ENCODE measurements at regions not wholly inside any gene's neighbourhood (a gene's known extent, or its start where the extent isn't known, plus 50 kb on each side); places are given as distances from the start of the nearest gene placed in this dataset.

DNA sequence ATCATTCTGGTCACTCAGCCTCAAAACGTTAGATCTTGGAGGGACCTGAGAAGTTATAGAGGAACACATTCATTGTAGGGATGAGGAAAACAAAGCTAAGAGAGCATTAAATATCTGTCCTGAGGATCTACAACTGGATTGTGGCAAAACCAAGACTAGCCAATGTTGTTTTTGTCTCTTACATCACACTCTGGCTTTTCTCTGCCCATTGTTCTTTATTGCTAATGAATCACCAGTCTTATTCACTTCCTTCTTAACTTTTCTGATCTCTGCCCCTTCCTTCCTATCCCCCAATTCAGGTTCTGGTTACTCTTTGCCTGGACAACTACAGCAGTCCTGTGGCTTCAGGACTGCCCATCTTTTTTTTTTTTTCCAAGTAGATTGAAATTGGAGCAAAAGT, 57.0 kb upstream of the PREP start:
- H3K27me3 Mint-ChIP-seq: no peaks in the 10 kb centered on the region

DNA sequence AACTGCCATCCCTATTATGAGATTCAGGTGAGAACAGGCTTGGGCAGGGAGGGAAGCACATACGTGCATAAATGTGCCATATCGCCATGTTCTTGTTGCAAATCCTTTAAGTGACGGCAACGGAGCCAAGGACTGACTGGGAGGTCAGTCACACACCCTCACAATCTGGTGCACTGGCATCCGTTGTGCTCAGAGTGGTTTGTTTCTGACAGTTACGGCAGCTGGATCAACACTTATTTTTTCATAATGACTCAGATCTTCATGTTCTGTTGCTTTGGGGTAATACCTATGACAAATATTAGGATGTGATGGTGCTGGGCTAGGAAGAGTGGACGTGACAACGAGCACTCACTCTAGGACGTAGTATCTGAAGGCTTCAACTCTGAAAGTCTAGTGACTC, 56.2 kb upstream of the PREP start:
- TF ChIP-seq, protein P1, sequence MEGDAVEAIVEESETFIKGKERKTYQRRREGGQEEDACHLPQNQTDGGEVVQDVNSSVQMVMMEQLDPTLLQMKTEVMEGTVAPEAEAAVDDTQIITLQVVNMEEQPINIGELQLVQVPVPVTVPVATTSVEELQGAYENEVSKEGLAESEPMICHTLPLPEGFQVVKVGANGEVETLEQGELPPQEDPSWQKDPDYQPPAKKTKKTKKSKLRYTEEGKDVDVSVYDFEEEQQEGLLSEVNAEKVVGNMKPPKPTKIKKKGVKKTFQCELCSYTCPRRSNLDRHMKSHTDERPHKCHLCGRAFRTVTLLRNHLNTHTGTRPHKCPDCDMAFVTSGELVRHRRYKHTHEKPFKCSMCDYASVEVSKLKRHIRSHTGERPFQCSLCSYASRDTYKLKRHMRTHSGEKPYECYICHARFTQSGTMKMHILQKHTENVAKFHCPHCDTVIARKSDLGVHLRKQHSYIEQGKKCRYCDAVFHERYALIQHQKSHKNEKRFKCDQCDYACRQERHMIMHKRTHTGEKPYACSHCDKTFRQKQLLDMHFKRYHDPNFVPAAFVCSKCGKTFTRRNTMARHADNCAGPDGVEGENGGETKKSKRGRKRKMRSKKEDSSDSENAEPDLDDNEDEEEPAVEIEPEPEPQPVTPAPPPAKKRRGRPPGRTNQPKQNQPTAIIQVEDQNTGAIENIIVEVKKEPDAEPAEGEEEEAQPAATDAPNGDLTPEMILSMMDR (IDR thresholded peaks at IDR 0.05; ENCODE audit: unreplicated experiment): no peak
- Mint-ChIP-seq H3K4me1 (ENCODE audit: low read depth) (no peaks in the 10 kb centered on the region), H3K27ac (no peak overlapping the region), H3K9me3 (ENCODE audit: low read depth) (peaks cover 6% of the 10 kb centered on the region), H3K36me3 (ENCODE audit: insufficient read depth) (no peaks in the 10 kb centered on the region), H3K27me3 (peaks cover 1% of the 10 kb centered on the region), H3K4me3 (ENCODE audit: low read depth) (no peak overlapping the region)
- no peak for DNase-seq (ENCODE audit: low spot score, unreplicated experiment)

More for the DNA sequence above, 57.0 kb upstream of the PREP start:
- TF ChIP-seq, protein P1 (IDR thresholded peaks at IDR 0.05; ENCODE audit: unreplicated experiment): no peak
- Mint-ChIP-seq H3K27ac (no peak overlapping the region), H3K4me1 (ENCODE audit: low read depth) (no peaks in the 10 kb centered on the region), H3K4me3 (ENCODE audit: low read depth) (no peak overlapping the region), H3K36me3 (ENCODE audit: insufficient read depth) (peaks cover under 1% of the 10 kb centered on the region), H3K9me3 (ENCODE audit: low read depth) (peaks cover 10% of the 10 kb centered on the region)
- DNase-seq (ENCODE audit: low spot score, unreplicated experiment): no peak

DNA sequence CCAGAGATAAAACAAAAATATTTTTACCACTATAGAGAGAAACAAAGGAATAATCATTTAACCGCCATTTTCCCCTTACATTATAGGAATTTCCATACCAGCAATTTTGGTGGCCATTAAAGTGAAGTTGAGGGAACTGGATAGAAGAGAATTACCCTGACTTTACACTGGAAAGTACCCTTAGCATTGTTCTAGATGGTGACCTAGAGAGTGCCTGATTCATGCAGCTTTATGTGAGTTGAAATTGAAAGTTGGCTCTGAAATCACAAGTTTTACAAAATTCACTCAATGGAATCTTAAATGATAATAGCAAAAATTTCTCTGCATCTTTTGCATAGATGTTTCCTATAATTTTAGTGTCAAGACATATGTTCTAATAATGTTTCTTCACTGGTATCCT, 55.7 kb upstream of the PREP start:
- TF ChIP-seq, protein P1 (IDR thresholded peaks at IDR 0.05; ENCODE audit: unreplicated experiment): no peak
- H3K27me3 Mint-ChIP-seq: peaks cover 3% of the 10 kb centered on the region
- peaks cover 6% of the 10 kb centered on the region for H3K9me3 Mint-ChIP-seq (ENCODE audit: low read depth)
- no peak overlapping the region for H3K4me3 Mint-ChIP-seq (ENCODE audit: low read depth)
- H3K27ac Mint-ChIP-seq: no peak overlapping the region
- H3K36me3 Mint-ChIP-seq (ENCODE audit: insufficient read depth): no peaks in the 10 kb centered on the region
- no peak for DNase-seq (ENCODE audit: low spot score, unreplicated experiment)
- no peaks in the 10 kb centered on the region for H3K4me1 Mint-ChIP-seq (ENCODE audit: low read depth)

DNA sequence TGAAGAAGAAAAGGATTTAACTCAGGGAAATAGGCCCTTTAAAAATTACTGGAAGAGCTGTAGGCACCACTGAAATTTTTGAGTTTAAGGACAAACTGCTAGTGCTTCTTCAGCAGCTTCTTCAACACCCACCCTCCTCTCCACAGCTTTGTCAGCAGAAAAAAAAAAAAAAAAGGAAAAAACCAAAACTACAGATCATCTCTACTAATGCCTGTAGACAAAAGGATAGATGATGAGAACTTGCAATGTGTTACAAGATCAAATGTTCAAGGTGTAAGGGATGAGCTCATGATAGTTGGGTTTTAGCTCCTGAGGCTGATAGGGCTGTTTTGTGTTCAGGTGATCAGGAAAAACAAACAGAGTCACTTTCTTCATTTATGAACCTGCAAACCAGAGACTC, 55.2 kb upstream of the PREP start:
- H3K9me3 Mint-ChIP-seq (ENCODE audit: low read depth): peaks cover 6% of the 10 kb centered on the region
- TF ChIP-seq, protein P1 (IDR thresholded peaks at IDR 0.05; ENCODE audit: unreplicated experiment): no peak
- no peaks in the 10 kb centered on the region for H3K36me3 Mint-ChIP-seq (ENCODE audit: insufficient read depth)
- peaks cover 3% of the 10 kb centered on the region for H3K27me3 Mint-ChIP-seq
- H3K4me1 Mint-ChIP-seq (ENCODE audit: low read depth): no peaks in the 10 kb centered on the region
- no peak for DNase-seq (ENCODE audit: low spot score, unreplicated experiment)
- H3K4me3 Mint-ChIP-seq (ENCODE audit: low read depth): no peak overlapping the region
- no peak overlapping the region for H3K27ac Mint-ChIP-seq

DNA sequence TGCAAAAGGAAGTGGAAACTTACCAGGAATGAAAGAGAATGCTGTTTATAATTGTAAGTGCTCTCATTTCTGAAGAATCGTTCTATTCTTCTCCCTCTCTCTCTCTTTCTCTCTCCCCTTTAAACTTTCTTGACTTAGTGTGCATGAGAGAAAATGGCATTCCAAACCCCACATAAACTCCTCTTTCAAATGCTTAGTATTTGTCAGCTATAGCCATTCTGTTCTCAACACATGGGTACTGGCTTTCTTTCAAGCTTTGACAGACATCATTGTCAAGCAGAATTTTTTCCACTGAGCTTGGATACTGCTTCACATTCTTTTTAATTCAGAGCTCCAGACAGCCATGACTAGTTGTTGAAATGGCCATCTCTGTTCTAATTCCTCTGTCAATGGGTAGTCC, 51.1 kb upstream of the PREP start:
- peaks cover 3% of the 10 kb centered on the region for H3K9me3 Mint-ChIP-seq (ENCODE audit: low read depth)
- H3K4me1 Mint-ChIP-seq (ENCODE audit: low read depth): no peaks in the 10 kb centered on the region
- peaks cover 3% of the 10 kb centered on the region for H3K27me3 Mint-ChIP-seq
- TF ChIP-seq, protein P1 (IDR thresholded peaks at IDR 0.05; ENCODE audit: unreplicated experiment): no peak
- H3K36me3 Mint-ChIP-seq (ENCODE audit: insufficient read depth): no peaks in the 10 kb centered on the region
- no peak for DNase-seq (ENCODE audit: low spot score, unreplicated experiment)
- no peak overlapping the region for H3K4me3 Mint-ChIP-seq (ENCODE audit: low read depth)
- no peak overlapping the region for H3K27ac Mint-ChIP-seq
